ENCODE measurements at regions not wholly inside any gene's neighbourhood (a gene's known extent, or its start where the extent isn't known, plus 50 kb on each side); places are given as distances from the start of the nearest gene placed in this dataset.
"Not testable (repeated sequence)": the region's sequence is repeated elsewhere in the genome, so short reads cannot be mapped to it uniquely, and the experiment has no call there.

- no peak for DNase-seq (ENCODE audit: low spot score)
- no peak for TF ChIP-seq CTCF (IDR thresholded peaks at IDR 0.05; ENCODE audit: extremely low read depth, missing control alignments)
Measured at GRCh38 chrX:17986977-17987376, 125.9 kb upstream of the RAI2 start.

GRCh38 chrX:17986440-17986839 lies 125.3 kb upstream of the RAI2 start:
- DNase-seq (ENCODE audit: low spot score): no peak
- no peak for TF ChIP-seq CTCF (IDR thresholded peaks at IDR 0.05; ENCODE audit: extremely low read depth, missing control alignments)

GRCh38 chrX:17984415-17984814 lies 123.3 kb upstream of the RAI2 start:
- no peak for TF ChIP-seq CTCF (IDR thresholded peaks at IDR 0.05; ENCODE audit: extremely low read depth, missing control alignments)
- no peak for DNase-seq (ENCODE audit: low spot score)

- no peak for DNase-seq (ENCODE audit: low spot score)
- TF ChIP-seq CTCF (IDR thresholded peaks at IDR 0.05; ENCODE audit: extremely low read depth, missing control alignments): no peak
Measured at GRCh38 chrX:17983389-17983788, 122.3 kb upstream of the RAI2 start.

GRCh38 chrX:17977696-17978095 lies 116.6 kb upstream of the RAI2 start:
- no peak for DNase-seq (ENCODE audit: low spot score)
- no peak for TF ChIP-seq CTCF (IDR thresholded peaks at IDR 0.05; ENCODE audit: extremely low read depth, missing control alignments)

GRCh38 chrX:17976955-17977354 lies 115.9 kb upstream of the RAI2 start:
- no peak for DNase-seq (ENCODE audit: low spot score)
- no peak for TF ChIP-seq CTCF (IDR thresholded peaks at IDR 0.05; ENCODE audit: extremely low read depth, missing control alignments)

GRCh38 chrX:17975349-17975748 lies 114.3 kb upstream of the RAI2 start:
- not testable (repeated sequence) for DNase-seq (ENCODE audit: low spot score)

GRCh38 chrX:17968367-17968766 lies 107.3 kb upstream of the RAI2 start:
- DNase-seq (ENCODE audit: low spot score): no peak
- TF ChIP-seq CTCF (IDR thresholded peaks at IDR 0.05; ENCODE audit: extremely low read depth, missing control alignments): no peak

Data from GM20000 (cell line).